HG03442 (cell line): ENCODE measurements at regions not wholly inside any gene's neighbourhood (a gene's known extent, or its start where the extent isn't known, plus 50 kb on each side); places are given as distances from the start of the nearest gene placed in this dataset.
"Not testable (repeated sequence)": the region's sequence is repeated elsewhere in the genome, so short reads cannot be mapped to it uniquely, and the experiment has no call there.

Experiments
- ATAC-seq: cut with Tn5 transposase; IDR thresholded peaks from one replicate; pipeline ENCODE4 v1.9.1; 2021; ENCODE audit warnings: mild to moderate bottlenecking, moderate library complexity; ENCODE audit not compliant: unreplicated experiment

- ATAC-seq: no peak
Observed at GRCh38 chr11:114802878-114803277, 124.6 kb downstream of the NXPE2 start.

- not testable (repeated sequence) for ATAC-seq
Observed at GRCh38 chr11:114805431-114805830, 127.1 kb downstream of the NXPE2 start.

DNA sequence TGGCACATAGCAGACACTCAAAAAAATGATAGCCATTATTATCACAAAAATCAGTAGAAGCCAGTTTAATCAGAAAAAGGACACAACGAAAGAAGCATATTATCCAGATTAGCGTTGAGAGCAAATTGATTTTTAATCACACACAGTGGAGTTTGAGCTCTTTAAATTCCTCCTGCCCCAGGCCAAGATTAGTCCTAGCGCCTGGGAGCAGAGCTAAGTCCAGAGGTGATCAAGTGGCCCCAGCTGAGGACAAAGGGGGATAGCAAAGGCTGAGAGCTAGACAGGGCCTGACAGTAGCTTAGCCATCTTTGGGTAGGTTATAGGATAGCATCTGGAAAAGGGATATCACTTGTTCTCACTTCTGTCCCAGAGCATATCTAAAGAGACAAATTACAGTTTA, 133.6 kb downstream of the NXPE2 start:
- no peak for ATAC-seq

- no peak for ATAC-seq
Observed at GRCh38 chr11:114812733-114813132, 134.4 kb downstream of the NXPE2 start.

- no peak for ATAC-seq
Observed at GRCh38 chr11:114813189-114813718, 134.9 kb downstream of the NXPE2 start.

- no peak for ATAC-seq
Observed at GRCh38 chr11:114815176-114815575, 136.8 kb downstream of the NXPE2 start.

DNA sequence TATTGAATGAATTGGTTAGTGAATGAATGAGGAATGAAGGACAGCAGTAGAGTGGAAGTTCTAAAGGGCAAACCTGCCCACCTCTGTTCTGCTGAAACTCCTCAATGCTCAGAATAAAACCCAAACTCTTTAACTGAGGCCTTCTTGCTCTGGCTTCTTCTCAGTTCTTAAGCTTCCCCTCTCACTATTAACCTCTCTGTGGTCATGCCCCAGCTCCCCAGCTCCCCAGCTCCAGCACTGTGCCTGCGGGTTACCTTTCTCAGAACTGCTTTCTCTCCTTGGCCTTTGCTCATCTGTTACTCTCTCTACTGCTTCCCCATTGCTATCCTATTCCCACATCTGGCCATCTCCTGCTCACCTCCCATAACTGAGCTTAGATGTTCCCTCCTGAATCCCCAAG, 137.4 kb downstream of the NXPE2 start:
- ATAC-seq: no peak

DNA sequence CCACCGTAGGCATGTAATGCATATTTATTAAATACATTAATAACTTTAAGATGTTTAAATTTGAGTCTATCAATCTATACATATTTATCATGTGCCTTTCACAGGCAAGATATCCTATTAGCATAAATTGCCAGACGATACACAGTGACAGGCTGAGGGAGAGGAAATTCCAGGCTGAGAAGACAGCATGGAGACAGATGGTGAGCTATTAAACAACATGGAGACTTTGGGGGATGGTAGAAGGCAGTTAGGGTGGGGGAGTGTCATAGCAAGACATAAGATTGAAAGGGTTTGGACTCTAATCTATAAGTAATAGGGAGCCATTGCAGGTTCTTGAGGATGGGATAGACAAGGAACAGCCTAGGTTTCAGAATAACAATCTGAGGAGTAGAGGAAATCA, 138.5 kb downstream of the NXPE2 start:
- ATAC-seq: no peak

DNA sequence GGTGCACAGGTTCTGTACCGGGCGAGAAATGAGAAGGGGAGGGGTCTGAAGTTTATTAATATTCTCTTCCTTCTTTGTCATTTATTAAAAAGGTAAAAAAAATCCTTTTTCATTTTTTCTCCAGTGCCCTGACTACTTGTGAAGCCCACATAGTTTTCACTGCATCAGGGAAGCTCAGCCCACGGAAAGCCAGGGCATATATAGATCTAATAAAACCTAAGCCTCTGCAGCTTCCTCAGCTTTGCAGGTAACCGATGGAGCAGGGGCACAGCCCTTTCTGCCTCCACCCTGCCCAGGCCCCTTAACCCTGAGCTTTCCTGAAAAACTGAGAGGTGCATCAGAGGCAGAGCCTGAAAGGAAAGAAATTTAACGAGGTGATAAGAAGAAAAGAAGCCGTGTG, 140.1 kb downstream of the NXPE2 start:
- ATAC-seq: no peak

GRCh38 chr11:114819028-114819427, 140.7 kb downstream of the NXPE2 start:
- no peak for ATAC-seq

DNA sequence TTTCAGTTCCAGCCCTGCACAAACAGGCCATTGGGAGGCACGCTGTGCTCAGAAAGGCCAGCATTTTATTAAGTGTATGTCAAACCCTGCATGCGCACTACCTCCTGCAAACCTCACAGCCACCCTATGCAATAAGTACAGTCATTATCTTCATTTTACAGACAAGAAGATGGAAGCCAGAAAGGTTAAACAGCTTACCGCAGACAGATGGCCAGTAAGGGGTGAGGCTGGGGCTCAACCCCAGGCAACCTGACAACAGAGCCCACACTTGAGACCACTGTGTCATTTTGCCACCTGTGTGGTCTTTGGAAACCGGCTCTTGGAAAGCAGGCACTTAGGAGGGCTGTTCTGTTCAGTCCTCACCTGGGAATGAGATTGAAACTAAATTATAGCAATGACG, 142.3 kb downstream of the NXPE2 start:
- ATAC-seq: no peak

GRCh38 chr11:114821621-114822412, 143.5 kb downstream of the NXPE2 start:
- ATAC-seq: no peak

- no peak for ATAC-seq
Observed at GRCh38 chr11:114826910-114827442, 148.6 kb downstream of the NXPE2 start.

GRCh38 chr11:114827736-114828135, 149.4 kb downstream of the NXPE2 start:
- no peak for ATAC-seq

- no peak for ATAC-seq
Observed at GRCh38 chr11:114832532-114833125, 154.3 kb downstream of the NXPE2 start.

- no peak for ATAC-seq
Observed at GRCh38 chr11:114836161-114836560, 157.8 kb downstream of the NXPE2 start.

- ATAC-seq: no peak
Observed at GRCh38 chr11:114844896-114845295, 166.6 kb downstream of the NXPE2 start.

DNA sequence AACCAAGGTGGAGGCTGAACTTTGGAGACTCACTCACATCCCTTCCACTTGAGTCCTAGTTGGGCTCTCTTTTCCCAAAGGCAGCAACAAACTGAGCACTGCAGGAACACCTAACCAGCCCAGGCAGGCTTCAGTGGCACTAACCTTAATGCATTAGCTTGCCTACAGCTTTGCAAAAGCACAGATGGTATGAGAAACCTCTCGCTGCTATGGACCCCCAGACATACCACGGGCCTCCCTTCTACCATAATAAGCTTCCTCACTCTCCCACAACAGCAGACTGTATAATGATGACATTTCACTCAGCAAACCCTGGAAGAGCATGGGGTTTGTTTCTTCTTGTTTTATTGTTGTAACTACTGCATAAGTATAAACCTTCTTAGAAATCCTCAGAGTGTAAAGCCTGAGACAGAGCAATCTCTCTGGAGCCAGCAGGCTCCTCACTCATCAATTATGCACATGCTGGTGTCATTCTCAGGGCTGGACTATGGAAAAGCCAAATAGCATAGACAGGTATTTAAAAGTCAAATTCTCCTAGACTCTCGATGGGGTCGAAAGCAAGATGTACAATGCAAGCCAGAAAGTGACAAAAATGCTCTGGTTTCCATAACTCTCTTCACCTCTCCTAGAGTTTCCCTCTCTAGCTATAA, 167.6 kb downstream of the NXPE2 start:
- no peak for ATAC-seq

GRCh38 chr11:114846416-114846791, 168.1 kb downstream of the NXPE2 start:
- no peak for ATAC-seq

GRCh38 chr11:114847306-114847975, 169.1 kb downstream of the NXPE2 start:
- ATAC-seq: no peak

DNA sequence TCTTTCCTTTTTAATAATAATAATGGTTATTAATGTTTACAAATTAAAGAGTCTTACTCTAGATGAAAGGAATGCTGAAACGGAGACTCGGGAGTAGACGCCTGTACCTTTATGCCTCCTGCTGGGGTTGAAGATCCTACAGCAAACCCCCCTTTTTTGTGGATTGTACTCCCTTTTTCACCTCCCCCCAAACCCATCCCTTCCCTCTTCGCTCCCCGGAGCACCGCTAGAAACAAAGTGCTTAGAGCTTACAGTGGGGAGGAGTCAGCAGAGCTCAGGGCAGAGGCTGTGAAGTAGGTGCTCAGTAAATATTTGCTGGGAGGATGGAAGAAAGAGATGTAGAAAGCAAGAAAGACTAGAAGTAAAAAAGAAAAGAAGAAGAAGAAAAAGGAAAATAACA, 169.7 kb downstream of the NXPE2 start:
- ATAC-seq: no peak
